BE2C (cell line): ENCODE measurements at regions not wholly inside any gene's neighbourhood (a gene's known extent, or its start where the extent isn't known, plus 50 kb on each side); places are given as distances from the start of the nearest gene placed in this dataset.

Experiments used
- DNase-seq: peaks from one replicate; pipeline ENCODE4 v3.0.0-alpha.2; 2020
- H3K27me3 ChIP-seq: fragments of 250-450 bp; sonication (Bioruptor Pico); 2 replicates; pipeline ENCODE4 v1.5.1; 2020; ENCODE audit warnings: mild to moderate bottlenecking
- H3K36me3 ChIP-seq: fragments of 250-450 bp; sonication (Bioruptor Pico); 2 replicates; pipeline ENCODE4 v1.5.1; 2020; ENCODE audit warnings: mild to moderate bottlenecking
- H3K4me1 ChIP-seq: fragments of 250-450 bp; sonication (Bioruptor Pico); 2 replicates; pipeline ENCODE4 v1.5.1; 2020
- H3K4me3 ChIP-seq: 2 replicates; pipeline ENCODE4 v1.5.1; 2011; ENCODE audit warnings: low read depth, low read length
- H3K9me3 ChIP-seq: fragments of 250-450 bp; sonication (Bioruptor Pico); 2 replicates; pipeline ENCODE4 v1.5.1; 2020
- TF ChIP-seq, protein P1 (sequence below): IDR thresholded peaks from 2 replicates; pipeline ENCODE4 v1.5.1; 2012; ENCODE audit warnings: mild to moderate bottlenecking, low read depth, low read length

DNA sequence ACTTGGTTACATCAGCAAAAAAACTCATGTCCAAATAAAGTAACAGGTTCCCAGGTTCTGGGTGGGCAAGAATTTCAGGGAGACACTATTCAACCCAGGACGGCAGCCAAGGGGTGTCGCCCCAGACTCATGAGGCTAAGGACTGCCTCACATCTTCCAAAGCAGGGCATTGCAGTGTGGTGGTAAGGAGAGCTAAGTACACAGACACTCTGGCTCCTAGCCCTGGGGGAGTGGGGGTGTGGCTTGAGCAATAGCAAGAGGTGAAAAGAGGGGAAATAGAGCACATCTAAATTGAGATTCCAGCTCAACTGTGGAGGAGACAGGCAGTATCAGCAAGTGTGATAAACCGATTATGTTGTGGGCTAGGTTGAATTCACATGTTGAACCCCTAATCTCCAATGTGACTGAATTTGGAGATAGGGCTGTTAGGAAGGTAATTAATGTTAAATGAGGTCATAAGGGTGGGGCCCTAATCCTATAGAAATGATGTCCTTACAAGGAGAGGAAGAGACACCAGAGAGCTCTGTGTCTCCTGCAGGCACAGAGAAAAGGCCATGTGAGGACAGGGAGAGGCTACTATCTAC lies 49.9 kb upstream of the MARCHF11 start:
- H3K27me3 ChIP-seq: no peaks in the 10 kb centered on the region
- TF ChIP-seq, protein P1, sequence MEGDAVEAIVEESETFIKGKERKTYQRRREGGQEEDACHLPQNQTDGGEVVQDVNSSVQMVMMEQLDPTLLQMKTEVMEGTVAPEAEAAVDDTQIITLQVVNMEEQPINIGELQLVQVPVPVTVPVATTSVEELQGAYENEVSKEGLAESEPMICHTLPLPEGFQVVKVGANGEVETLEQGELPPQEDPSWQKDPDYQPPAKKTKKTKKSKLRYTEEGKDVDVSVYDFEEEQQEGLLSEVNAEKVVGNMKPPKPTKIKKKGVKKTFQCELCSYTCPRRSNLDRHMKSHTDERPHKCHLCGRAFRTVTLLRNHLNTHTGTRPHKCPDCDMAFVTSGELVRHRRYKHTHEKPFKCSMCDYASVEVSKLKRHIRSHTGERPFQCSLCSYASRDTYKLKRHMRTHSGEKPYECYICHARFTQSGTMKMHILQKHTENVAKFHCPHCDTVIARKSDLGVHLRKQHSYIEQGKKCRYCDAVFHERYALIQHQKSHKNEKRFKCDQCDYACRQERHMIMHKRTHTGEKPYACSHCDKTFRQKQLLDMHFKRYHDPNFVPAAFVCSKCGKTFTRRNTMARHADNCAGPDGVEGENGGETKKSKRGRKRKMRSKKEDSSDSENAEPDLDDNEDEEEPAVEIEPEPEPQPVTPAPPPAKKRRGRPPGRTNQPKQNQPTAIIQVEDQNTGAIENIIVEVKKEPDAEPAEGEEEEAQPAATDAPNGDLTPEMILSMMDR: no peak
- H3K36me3 ChIP-seq: no peaks in the 10 kb centered on the region
- no peaks in the 10 kb centered on the region for H3K9me3 ChIP-seq
- H3K4me1 ChIP-seq: no peaks in the 10 kb centered on the region
- no peak overlapping the region for H3K4me3 ChIP-seq
- DNase-seq: peak; percentile 14
